IMR-90 (cell line): ENCODE measurements at regions not wholly inside any gene's neighbourhood (a gene's known extent, or its start where the extent isn't known, plus 50 kb on each side); places are given as distances from the start of the nearest gene placed in this dataset.
"Not testable (repeated sequence)": the region's sequence is repeated elsewhere in the genome, so short reads cannot be mapped to it uniquely, and the experiment has no call there.

Source experiments
- BHLHE40 ChIP-seq: fragments of 150-350 bp; IDR thresholded peaks from 2 replicates; pipeline ENCODE4 v1.6.1; 2016; ENCODE audit warnings: mild to moderate bottlenecking, low read depth, low read length
- CEBPB ChIP-seq: IDR thresholded peaks from 2 replicates; pipeline ENCODE4 v1.6.1; 2012; ENCODE audit warnings: low read depth, low read length, improper control_type of control experiment
- MAFK ChIP-seq: IDR thresholded peaks from 2 replicates; pipeline ENCODE4 v1.6.1; 2012; ENCODE audit warnings: low read depth, low read length, improper control_type of control experiment
- MXI1 ChIP-seq: IDR thresholded peaks from 2 replicates; pipeline ENCODE4 v1.6.1; 2012; ENCODE audit warnings: low read depth, mild to moderate bottlenecking, low read length, moderate library complexity, borderline replicate concordance
- NFE2L2 ChIP-seq: fragments of 150-350 bp; IDR thresholded peaks from 2 replicates; pipeline ENCODE4 v1.6.1; 2016; ENCODE audit warnings: low read depth, mild to moderate bottlenecking, low read length
- POLR2A ChIP-seq: IDR thresholded peaks from 2 replicates; pipeline ENCODE4 v1.6.1; 2012; ENCODE audit warnings: mild to moderate bottlenecking, low read depth, low read length
- RAD21 ChIP-seq: IDR thresholded peaks from 2 replicates; pipeline ENCODE4 v1.6.1; 2012; ENCODE audit warnings: low read length, improper control_type of control experiment
- SMC3 ChIP-seq: fragments of 150-350 bp; IDR thresholded peaks from 2 replicates; pipeline ENCODE4 v1.6.1; 2016; ENCODE audit warnings: low read depth, mild to moderate bottlenecking, antibody characterized with exemption, low read length, moderate library complexity
- TF ChIP-seq, protein P1 (sequence below): conservative IDR thresholded peaks from 2 replicates; pipeline ENCODE4 v1.5.1; 2012; ENCODE audit warnings: mild to moderate bottlenecking, low read depth, low read length, improper control_type of control experiment
- TF ChIP-seq, protein P2 (sequence below): fragments of 150-350 bp; IDR thresholded peaks from 2 replicates; pipeline ENCODE4 v1.6.1; 2017; ENCODE audit warnings: mild to moderate bottlenecking, antibody characterized with exemption, low read length, low read depth
- TF ChIP-seq, protein P3 (sequence below): fragments of 150-350 bp; IDR thresholded peaks from 2 replicates; pipeline ENCODE4 v1.6.1; 2016; ENCODE audit warnings: low read depth, mild to moderate bottlenecking, low read length, moderate library complexity, borderline replicate concordance

DNA sequence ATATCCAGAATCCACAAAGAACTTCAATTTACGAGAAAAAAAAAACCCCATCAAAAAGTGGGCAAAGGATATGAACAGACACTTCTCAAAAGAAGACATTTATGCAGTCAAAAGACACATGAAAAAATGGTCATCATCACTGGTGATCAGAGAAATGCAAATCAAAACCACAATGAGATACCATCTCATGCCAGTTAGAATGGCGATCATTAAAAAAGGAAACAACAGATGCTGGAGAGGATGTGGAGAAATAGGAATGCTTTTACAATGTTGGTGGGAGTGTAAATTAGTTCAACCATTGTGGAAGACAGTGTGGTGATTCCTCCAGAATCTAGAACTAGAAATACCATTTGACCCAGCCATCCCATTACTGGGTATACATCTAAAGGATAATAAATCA is 419.9 kb upstream of the DDI1 start:
- TF ChIP-seq, protein P1, sequence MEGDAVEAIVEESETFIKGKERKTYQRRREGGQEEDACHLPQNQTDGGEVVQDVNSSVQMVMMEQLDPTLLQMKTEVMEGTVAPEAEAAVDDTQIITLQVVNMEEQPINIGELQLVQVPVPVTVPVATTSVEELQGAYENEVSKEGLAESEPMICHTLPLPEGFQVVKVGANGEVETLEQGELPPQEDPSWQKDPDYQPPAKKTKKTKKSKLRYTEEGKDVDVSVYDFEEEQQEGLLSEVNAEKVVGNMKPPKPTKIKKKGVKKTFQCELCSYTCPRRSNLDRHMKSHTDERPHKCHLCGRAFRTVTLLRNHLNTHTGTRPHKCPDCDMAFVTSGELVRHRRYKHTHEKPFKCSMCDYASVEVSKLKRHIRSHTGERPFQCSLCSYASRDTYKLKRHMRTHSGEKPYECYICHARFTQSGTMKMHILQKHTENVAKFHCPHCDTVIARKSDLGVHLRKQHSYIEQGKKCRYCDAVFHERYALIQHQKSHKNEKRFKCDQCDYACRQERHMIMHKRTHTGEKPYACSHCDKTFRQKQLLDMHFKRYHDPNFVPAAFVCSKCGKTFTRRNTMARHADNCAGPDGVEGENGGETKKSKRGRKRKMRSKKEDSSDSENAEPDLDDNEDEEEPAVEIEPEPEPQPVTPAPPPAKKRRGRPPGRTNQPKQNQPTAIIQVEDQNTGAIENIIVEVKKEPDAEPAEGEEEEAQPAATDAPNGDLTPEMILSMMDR, result not testable (repeated sequence)
- not testable (repeated sequence) for TF ChIP-seq MAFK, RAD21, BHLHE40, POLR2A, NFE2L2, SMC3, MXI1, CEBPB
- TF ChIP-seq, protein P2, sequence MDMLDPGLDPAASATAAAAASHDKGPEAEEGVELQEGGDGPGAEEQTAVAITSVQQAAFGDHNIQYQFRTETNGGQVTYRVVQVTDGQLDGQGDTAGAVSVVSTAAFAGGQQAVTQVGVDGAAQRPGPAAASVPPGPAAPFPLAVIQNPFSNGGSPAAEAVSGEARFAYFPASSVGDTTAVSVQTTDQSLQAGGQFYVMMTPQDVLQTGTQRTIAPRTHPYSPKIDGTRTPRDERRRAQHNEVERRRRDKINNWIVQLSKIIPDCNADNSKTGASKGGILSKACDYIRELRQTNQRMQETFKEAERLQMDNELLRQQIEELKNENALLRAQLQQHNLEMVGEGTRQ, result not testable (repeated sequence)
- TF ChIP-seq, protein P3, sequence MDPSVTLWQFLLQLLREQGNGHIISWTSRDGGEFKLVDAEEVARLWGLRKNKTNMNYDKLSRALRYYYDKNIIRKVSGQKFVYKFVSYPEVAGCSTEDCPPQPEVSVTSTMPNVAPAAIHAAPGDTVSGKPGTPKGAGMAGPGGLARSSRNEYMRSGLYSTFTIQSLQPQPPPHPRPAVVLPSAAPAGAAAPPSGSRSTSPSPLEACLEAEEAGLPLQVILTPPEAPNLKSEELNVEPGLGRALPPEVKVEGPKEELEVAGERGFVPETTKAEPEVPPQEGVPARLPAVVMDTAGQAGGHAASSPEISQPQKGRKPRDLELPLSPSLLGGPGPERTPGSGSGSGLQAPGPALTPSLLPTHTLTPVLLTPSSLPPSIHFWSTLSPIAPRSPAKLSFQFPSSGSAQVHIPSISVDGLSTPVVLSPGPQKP, result not testable (repeated sequence)
